Gastrocnemius medialis (tissue), 4 donors: ENCODE measurements at regions not wholly inside any gene's neighbourhood (a gene's known extent, or its start where the extent isn't known, plus 50 kb on each side); places are given as distances from the start of the nearest gene placed in this dataset.

Source experiments
- ATAC-seq, 2 donors: fragments of 150-250 bp; one replicate each; pipeline ENCODE4 v1.9.1; 2016
- DNase-seq, 2 donors: peaks; one replicate each; pipeline ENCODE4 v3.0.0-alpha.2; 2019
- H3K27ac ChIP-seq, 4 donors: fragments of 200-600 bp; sonication (generic); 1 replicate in 1 of 4; 2 replicates in 3 of 4; pipeline ENCODE4 v1.5.1; 2016 to 2018; ENCODE audit warnings: mild to moderate bottlenecking in 2 of 4, moderate library complexity in 1 of 4
- H3K27me3 ChIP-seq, 3 donors: fragments of 200-600 bp; sonication (generic) in 2 of 3; 1 replicate in 1 of 3; 2 replicates in 2 of 3; pipeline versions ENCODE4 v1.5.1 to v1.6.0; 2016 to 2019; ENCODE audit warnings: mild to moderate bottlenecking in 1 of 3, moderate library complexity in 1 of 3
- H3K36me3 ChIP-seq, 2 donors: fragments of 200-600 bp; sonication (generic) in 1 of 2; one replicate each; pipeline ENCODE4 v1.5.1; 2017 to 2018
- H3K4me1 ChIP-seq, 2 donors: fragments of 200-600 bp; sonication (generic) in 1 of 2; one replicate each; pipeline ENCODE4 v1.5.1; 2016 to 2017; ENCODE audit warnings: mild to moderate bottlenecking in 2 of 2
- H3K4me3 ChIP-seq, 4 donors: fragments of 200-600 bp; sonication (generic) in 3 of 4; 1 replicate in 1 of 4; 2 replicates in 3 of 4; pipeline ENCODE4 v1.5.1; 2016 to 2019; ENCODE audit warnings: mild to moderate bottlenecking in 2 of 4
- H3K9me3 ChIP-seq, 3 donors: fragments of 200-600 bp; sonication (generic) in 2 of 3; 1 replicate in 1 of 3; 2 replicates in 2 of 3; pipeline ENCODE4 v1.5.1; 2016 to 2019
- POLR2A ChIP-seq, 2 donors: fragments of 450-650 bp; IDR thresholded peaks; one replicate each; pipeline ENCODE4 v1.6.1; 2017; ENCODE audit warnings: antibody characterized with exemption in 2 of 2, mild to moderate bottlenecking in 2 of 2, moderate library complexity in 2 of 2
- in situ Hi-C, 4 donors: fragments of 200-750 bp; cut with MboI; loops; one replicate each; pipeline versions ENCODE4 v1.15.0 to v1.8.0; 2017; ENCODE audit warnings: low sequenced_read_pairs in 4 of 4
- intact Hi-C: fragments of 100-400 bp; cut with DNase I; formaldehyde crosslinking; loops from one replicate; pipeline ENCODE4 v1.15.1; 2023; ENCODE audit warnings: low total_unique reads
- TF ChIP-seq, protein P1 (sequence below), 5 experiments: fragments of 450-650 bp in 3 of 5; fragments of 200-600 bp in 2 of 5; sonication (generic) in 2 of 5; IDR thresholded peaks in 4 of 5; conservative IDR thresholded peaks in 1 of 5; 1 replicate in 4 of 5; 2 replicates in 1 of 5; pipeline ENCODE4 v1.5.1; 2016 to 2019; ENCODE audit warnings: antibody characterized with exemption in 5 of 5, mild to moderate bottlenecking in 3 of 5, moderate library complexity in 3 of 5

DNA sequence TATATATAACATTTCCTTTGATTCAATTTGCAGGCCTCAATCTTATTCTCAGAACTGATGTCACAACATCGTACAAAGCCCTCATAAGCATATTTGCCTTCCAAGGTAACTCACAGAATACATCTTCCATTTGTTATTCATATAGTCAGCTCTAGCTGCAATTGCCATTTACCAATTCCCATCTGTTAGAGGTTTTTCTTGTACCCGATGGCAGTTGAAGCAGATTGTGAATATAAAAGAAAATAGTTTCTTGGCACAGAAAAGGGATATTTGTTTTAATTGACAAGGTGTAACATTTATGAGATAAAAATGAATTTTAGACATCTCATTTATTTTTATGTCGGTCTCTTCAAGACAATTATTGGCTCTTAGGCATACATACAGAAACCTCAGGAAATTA lies 311.3 kb downstream of the TRIML1 start:
- DNase-seq (no peak), ATAC-seq (no peak)
- in situ Hi-C loops (no loop called here), intact Hi-C loops (no loop called here)
- TF ChIP-seq, protein P1, sequence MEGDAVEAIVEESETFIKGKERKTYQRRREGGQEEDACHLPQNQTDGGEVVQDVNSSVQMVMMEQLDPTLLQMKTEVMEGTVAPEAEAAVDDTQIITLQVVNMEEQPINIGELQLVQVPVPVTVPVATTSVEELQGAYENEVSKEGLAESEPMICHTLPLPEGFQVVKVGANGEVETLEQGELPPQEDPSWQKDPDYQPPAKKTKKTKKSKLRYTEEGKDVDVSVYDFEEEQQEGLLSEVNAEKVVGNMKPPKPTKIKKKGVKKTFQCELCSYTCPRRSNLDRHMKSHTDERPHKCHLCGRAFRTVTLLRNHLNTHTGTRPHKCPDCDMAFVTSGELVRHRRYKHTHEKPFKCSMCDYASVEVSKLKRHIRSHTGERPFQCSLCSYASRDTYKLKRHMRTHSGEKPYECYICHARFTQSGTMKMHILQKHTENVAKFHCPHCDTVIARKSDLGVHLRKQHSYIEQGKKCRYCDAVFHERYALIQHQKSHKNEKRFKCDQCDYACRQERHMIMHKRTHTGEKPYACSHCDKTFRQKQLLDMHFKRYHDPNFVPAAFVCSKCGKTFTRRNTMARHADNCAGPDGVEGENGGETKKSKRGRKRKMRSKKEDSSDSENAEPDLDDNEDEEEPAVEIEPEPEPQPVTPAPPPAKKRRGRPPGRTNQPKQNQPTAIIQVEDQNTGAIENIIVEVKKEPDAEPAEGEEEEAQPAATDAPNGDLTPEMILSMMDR (IDR thresholded peaks at IDR 0.05 in 4 of 5, conservative IDR thresholded peaks at IDR 0.05 in 1 of 5): no peak
- no peak for TF ChIP-seq POLR2A (IDR thresholded peaks at IDR 0.05)
- Histone ChIP-seq H3K27me3 (no peaks in the 10 kb centered on the region), H3K27ac (no peak overlapping the region), H3K9me3 (no peaks in the 10 kb centered on the region), H3K4me1 (no peaks in the 10 kb centered on the region), H3K4me3 (no peak overlapping the region), H3K36me3 (no peaks in the 10 kb centered on the region)

DNA sequence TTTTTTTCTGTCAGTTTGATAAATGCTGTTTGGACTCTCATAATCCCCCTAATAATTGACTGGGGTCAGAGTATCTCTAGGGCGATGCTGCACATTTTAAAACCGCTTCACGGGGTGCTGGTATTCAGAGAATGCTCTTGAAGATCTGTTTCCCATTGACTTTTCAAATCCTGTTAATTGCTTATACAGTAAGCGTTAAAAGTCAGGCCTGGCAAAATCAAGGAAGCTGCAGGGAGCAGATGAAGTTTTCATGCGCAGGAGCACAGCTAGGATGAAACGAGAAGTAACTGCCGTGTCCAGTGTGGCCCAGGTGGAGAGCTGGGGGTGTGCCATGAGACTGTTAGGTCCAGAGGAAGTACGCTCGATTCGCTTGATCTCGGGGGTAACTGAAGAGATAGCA lies 312.9 kb downstream of the TRIML1 start:
- no peaks in the 10 kb centered on the region for H3K9me3 ChIP-seq
- DNase-seq: no peak
- no peak for TF ChIP-seq POLR2A (IDR thresholded peaks at IDR 0.05)
- TF ChIP-seq, protein P1 (IDR thresholded peaks at IDR 0.05 in 4 of 5, conservative IDR thresholded peaks at IDR 0.05 in 1 of 5): no peak
- in situ Hi-C loops: no loop called here
- intact Hi-C loops: no loop called here
- H3K27me3 ChIP-seq: no peaks in the 10 kb centered on the region
- H3K4me3 ChIP-seq: no peak overlapping the region
- no peaks in the 10 kb centered on the region for H3K4me1 ChIP-seq
- no peaks in the 10 kb centered on the region for H3K36me3 ChIP-seq
- H3K27ac ChIP-seq: no peak overlapping the region
- ATAC-seq: no peak

DNA sequence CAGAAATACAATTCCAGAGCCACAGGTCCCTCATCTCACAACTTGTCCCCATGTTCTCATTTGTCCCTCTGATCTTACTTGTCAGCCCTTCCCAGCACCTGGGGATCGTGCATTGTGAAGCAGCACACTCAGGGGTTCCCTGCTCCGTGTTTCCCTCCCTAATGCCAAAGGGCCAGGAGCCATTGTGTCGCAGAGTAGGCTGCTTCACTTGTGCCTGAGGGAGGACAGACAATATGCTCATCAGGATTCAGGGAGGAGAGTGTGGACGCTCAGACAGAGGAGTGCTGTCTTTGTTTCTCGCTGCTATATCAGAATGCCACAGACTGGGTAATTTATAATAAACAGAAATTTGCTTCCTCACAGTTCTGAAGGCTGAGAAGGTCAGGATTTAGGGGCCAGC lies 315.3 kb downstream of the TRIML1 start:
- Histone ChIP-seq H3K4me3 (no peak overlapping the region), H3K9me3 (no peaks in the 10 kb centered on the region), H3K36me3 (no peaks in the 10 kb centered on the region), H3K27me3 (no peaks in the 10 kb centered on the region), H3K4me1 (no peaks in the 10 kb centered on the region), H3K27ac (no peak overlapping the region)
- TF ChIP-seq, protein P1 (IDR thresholded peaks at IDR 0.05 in 4 of 5, conservative IDR thresholded peaks at IDR 0.05 in 1 of 5): no peak
- TF ChIP-seq POLR2A (IDR thresholded peaks at IDR 0.05): no peak
- in situ Hi-C loops: no loop called here
- DNase-seq (no peak), ATAC-seq (no peak)
- intact Hi-C loops: no loop called here

DNA sequence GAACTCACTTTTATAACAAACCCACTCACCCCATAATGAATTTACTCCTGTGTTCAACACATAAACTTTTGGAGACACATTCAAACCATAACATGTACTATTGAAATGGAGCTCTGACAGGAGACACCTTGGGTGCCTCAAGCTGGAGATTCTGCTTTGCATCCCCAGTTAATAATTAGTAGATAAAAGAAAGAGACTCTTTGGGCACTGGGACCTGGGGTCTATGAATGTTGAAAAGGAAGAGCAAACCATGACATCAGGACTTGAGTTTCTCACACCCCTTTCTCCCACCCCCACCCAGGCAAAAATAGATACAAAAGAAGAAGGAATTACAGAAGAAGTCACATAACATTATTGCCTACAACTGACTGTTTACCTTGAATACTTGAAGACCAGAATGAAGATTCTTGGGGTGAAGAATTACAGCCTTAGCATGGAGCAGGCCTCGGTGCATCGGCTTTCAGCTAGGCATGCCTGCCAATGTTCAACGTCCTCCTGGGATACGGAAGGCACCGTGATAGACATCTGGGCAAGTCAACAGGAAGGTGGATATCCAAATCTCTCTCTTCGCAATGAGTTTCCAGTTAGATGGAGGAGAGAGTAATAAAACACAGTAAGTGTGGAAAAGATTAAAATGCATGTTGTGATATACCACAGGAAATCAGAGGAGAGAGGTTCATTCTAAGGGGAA lies 316.0 kb downstream of the TRIML1 start:
- in situ Hi-C loops (no loop called here), intact Hi-C loops (no loop called here)
- no peak for ATAC-seq
- DNase-seq: no peak
- Histone ChIP-seq H3K27me3 (no peaks in the 10 kb centered on the region), H3K9me3 (no peaks in the 10 kb centered on the region), H3K4me1 (no peaks in the 10 kb centered on the region), H3K4me3 (no peak overlapping the region), H3K36me3 (no peaks in the 10 kb centered on the region), H3K27ac (no peak overlapping the region)
- TF ChIP-seq POLR2A (IDR thresholded peaks at IDR 0.05): no peak
- TF ChIP-seq, protein P1 (IDR thresholded peaks at IDR 0.05 in 4 of 5, conservative IDR thresholded peaks at IDR 0.05 in 1 of 5): no peak

DNA sequence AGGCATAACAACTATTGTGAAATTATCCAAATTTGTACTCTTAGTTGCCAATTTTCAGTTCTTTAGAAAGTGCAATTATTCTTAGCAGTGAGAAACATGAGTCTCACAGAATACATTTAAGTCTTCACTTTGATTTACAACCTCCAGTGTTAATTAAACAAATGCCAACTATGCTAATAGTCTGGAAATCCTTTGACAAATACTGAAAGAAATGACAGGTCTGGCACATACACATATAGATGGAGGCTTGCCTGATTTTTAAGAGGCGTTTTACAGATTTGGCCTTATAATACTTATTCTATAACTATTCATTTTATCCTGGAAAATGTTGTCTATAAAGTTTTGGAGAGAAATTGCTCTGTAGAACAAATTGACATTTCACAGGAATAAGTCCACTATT lies 320.1 kb downstream of the TRIML1 start:
- no peaks in the 10 kb centered on the region for H3K4me1 ChIP-seq
- DNase-seq (no peak), ATAC-seq (no peak)
- no peak overlapping the region for H3K4me3 ChIP-seq
- in situ Hi-C loops (no loop called here), intact Hi-C loops (no loop called here)
- H3K27me3 ChIP-seq: no peaks in the 10 kb centered on the region
- TF ChIP-seq, protein P1 (IDR thresholded peaks at IDR 0.05 in 4 of 5, conservative IDR thresholded peaks at IDR 0.05 in 1 of 5): no peak
- no peak for TF ChIP-seq POLR2A (IDR thresholded peaks at IDR 0.05)
- no peaks in the 10 kb centered on the region for H3K9me3 ChIP-seq
- no peak overlapping the region for H3K27ac ChIP-seq
- H3K36me3 ChIP-seq: no peaks in the 10 kb centered on the region
